ENCODE measurements at regions not wholly inside any gene's neighbourhood (a gene's known extent, or its start where the extent isn't known, plus 50 kb on each side); places are given as distances from the start of the nearest gene placed in this dataset.

DNA sequence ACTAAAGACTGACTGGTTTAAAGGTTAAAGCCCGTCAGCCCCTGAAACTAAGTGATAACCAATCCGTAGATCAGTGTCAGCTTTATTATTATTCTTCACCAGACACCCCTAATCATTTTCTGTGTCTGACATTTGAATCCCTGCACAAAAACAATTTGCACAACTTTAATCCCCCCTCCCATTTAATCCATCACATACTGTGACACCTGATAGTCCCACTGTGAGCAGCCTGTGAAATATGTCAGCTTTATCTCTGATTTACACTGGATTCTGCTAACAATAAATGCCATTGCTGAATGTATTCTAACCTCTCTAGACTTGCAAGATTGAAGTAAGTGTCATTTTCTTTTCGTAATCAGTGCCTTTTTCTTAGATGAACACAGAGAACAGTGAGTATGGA, 2089.0 kb upstream of the RAG2 start:
- ChIA-PET CTCF (no interaction called here), POLR2A (no interaction called here)
- no peaks in the 10 kb centered on the region for H3K27me3 Mint-ChIP-seq
- H3K27ac Mint-ChIP-seq: no peak overlapping the region
- Histone ChIP-seq H3K4me1 (ENCODE audit: control insufficient read depth in 1 of 2, extremely low read depth in 1 of 2, insufficient read depth in 2 of 2, low read length in 2 of 2) (no peaks in the 10 kb centered on the region), H3K9me3 (no peaks in the 10 kb centered on the region), H3K36me3 (ENCODE audit: control insufficient read depth in 2 of 2, extremely low read depth in 1 of 2, insufficient read depth in 1 of 2, low read length in 1 of 2) (no peaks in the 10 kb centered on the region), H3K27ac (ENCODE audit: low read length) (no peak overlapping the region), H3K4me3 (ENCODE audit: control insufficient read depth in 1 of 2, extremely low read depth in 1 of 2, low read length in 1 of 2) (no peak overlapping the region), H3K27me3 (replicated peaks in 1 of 2; ENCODE audit: control insufficient read depth in 2 of 2, extremely low read depth in 1 of 2, insufficient read depth in 2 of 2, low read length in 1 of 2) (no peaks in the 10 kb centered on the region)
- peaks cover 6 to 10% (median 9%) of the 10 kb centered on the region in 3 donors for H3K9me3 Mint-ChIP-seq
- ATAC-seq (replicated peaks in 1 of 4) (no peak), DNase-seq (no peak)
- no peaks in the 10 kb centered on the region for H3K36me3 Mint-ChIP-seq
- 89% methylated on average over 1 of the region's 3 CpGs for WGBS (ENCODE audit: insufficient coverage)
- H3K4me1 Mint-ChIP-seq: no peaks in the 10 kb centered on the region
- no peak overlapping the region for H3K4me3 Mint-ChIP-seq

DNA sequence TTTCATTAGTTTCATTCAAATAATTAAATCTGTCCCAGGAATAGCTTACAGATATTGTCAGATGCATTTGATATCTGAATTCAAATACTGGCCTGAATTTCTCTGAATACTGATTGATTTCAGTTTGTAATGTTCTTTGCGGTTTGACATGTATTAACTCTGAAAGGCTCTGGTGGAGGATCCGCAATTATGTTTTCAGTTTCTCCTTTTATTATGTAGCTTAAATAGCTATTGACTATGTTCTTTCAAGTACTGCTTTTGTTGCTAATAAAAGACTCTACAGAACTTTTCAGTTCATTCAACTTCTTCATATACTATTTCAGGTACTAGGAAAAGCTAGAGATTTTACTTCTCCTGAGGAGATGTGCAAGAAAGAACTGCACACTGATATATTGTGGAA, 2085.4 kb upstream of the RAG2 start:
- Histone ChIP-seq H3K9me3 (no peaks in the 10 kb centered on the region), H3K27ac (ENCODE audit: low read length) (no peak overlapping the region), H3K27me3 (replicated peaks in 1 of 2; ENCODE audit: control insufficient read depth in 2 of 2, extremely low read depth in 1 of 2, insufficient read depth in 2 of 2, low read length in 1 of 2) (no peaks in the 10 kb centered on the region), H3K4me3 (ENCODE audit: control insufficient read depth in 1 of 2, extremely low read depth in 1 of 2, low read length in 1 of 2) (no peak overlapping the region), H3K4me1 (ENCODE audit: control insufficient read depth in 1 of 2, extremely low read depth in 1 of 2, insufficient read depth in 2 of 2, low read length in 2 of 2) (no peaks in the 10 kb centered on the region), H3K36me3 (ENCODE audit: control insufficient read depth in 2 of 2, extremely low read depth in 1 of 2, insufficient read depth in 1 of 2, low read length in 1 of 2) (no peaks in the 10 kb centered on the region)
- no peaks in the 10 kb centered on the region for H3K4me1 Mint-ChIP-seq
- 100% methylated on average over 1 of the region's 2 CpGs for WGBS (ENCODE audit: insufficient coverage)
- POLR2A ChIA-PET: no interaction called here
- no peak overlapping the region for H3K4me3 Mint-ChIP-seq
- H3K27me3 Mint-ChIP-seq: no peaks in the 10 kb centered on the region
- no peaks in the 10 kb centered on the region for H3K36me3 Mint-ChIP-seq
- H3K9me3 Mint-ChIP-seq: peaks cover 15 to 19% (median 19%) of the 10 kb centered on the region in 3 donors
- CTCF ChIA-PET: interaction anchor here in 1 of 2 donors (0.6 kb wide), 1 partner anchor 859 kb away, joined by 3 read pairs; no protein-coding TSS in a partner anchor
- no peak overlapping the region for H3K27ac Mint-ChIP-seq
- no peak for DNase-seq
- ATAC-seq (replicated peaks in 1 of 4): no peak

DNA sequence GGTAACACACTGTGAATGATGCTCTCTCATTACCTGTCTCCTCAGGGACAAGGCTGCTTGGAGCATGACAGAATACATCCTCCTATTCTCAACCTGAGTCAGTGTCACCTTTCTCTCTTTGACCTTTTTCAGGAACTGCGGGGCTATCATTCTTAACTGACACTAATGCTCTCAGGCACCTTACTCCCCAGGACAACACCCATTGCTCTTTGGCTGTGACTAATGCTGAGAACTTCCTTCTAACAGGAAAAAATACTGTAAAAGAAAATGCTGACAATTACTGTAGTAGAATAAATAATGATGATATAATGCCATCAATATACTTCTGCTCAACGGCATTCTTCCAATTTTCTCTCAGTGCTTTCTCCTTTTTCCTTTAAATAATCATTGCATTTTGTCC, 2082.7 kb upstream of the RAG2 start:
- Histone ChIP-seq H3K27me3 (replicated peaks in 1 of 2; ENCODE audit: control insufficient read depth in 2 of 2, extremely low read depth in 1 of 2, insufficient read depth in 2 of 2, low read length in 1 of 2) (no peaks in the 10 kb centered on the region), H3K4me3 (ENCODE audit: control insufficient read depth in 1 of 2, extremely low read depth in 1 of 2, low read length in 1 of 2) (no peak overlapping the region), H3K4me1 (ENCODE audit: control insufficient read depth in 1 of 2, extremely low read depth in 1 of 2, insufficient read depth in 2 of 2, low read length in 2 of 2) (no peaks in the 10 kb centered on the region), H3K9me3 (no peaks in the 10 kb centered on the region), H3K27ac (ENCODE audit: low read length) (no peak overlapping the region), H3K36me3 (ENCODE audit: control insufficient read depth in 2 of 2, extremely low read depth in 1 of 2, insufficient read depth in 1 of 2, low read length in 1 of 2) (no peaks in the 10 kb centered on the region)
- Mint-ChIP-seq H3K27ac (no peak overlapping the region), H3K9me3 (peaks cover 17 to 28% (median 25%) of the 10 kb centered on the region in 3 donors), H3K36me3 (no peaks in the 10 kb centered on the region), H3K4me3 (no peak overlapping the region), H3K27me3 (no peaks in the 10 kb centered on the region), H3K4me1 (no peaks in the 10 kb centered on the region)
- DNase-seq (no peak), ATAC-seq (replicated peaks in 1 of 4) (no peak)
- ChIA-PET CTCF (no interaction called here), POLR2A (no interaction called here)
- WGBS (ENCODE audit: insufficient coverage): 83% methylated on average over 1 of the region's 2 CpGs

DNA sequence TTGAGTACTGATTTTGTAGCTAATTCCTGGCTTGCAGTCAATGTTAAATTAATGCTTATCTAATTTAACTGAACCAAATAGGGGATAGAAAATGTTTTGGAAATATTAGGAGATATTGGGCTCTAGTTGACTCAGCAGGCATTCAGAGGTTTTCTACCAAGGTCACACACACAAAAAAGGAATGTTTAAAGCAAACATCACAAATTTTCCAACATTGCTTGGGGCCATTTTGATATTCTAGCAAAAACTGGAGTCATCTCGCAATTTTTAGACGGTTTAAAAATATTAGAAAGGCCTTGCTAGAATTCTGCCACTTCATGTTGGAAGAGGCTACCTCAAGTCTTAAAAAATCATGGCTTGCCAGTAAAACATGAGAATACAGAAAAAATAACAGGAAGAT, 2082.1 kb upstream of the RAG2 start:
- CTCF ChIA-PET: interaction anchor here in 1 of 2 donors (0.5 kb wide), 1 partner anchor 133 kb away, joined by 4 read pairs; no protein-coding TSS in a partner anchor
- H3K36me3 Mint-ChIP-seq: no peaks in the 10 kb centered on the region
- Histone ChIP-seq H3K36me3 (ENCODE audit: control insufficient read depth in 2 of 2, extremely low read depth in 1 of 2, insufficient read depth in 1 of 2, low read length in 1 of 2) (no peaks in the 10 kb centered on the region), H3K27ac (ENCODE audit: low read length) (no peak overlapping the region), H3K4me1 (ENCODE audit: control insufficient read depth in 1 of 2, extremely low read depth in 1 of 2, insufficient read depth in 2 of 2, low read length in 2 of 2) (no peaks in the 10 kb centered on the region), H3K4me3 (ENCODE audit: control insufficient read depth in 1 of 2, extremely low read depth in 1 of 2, low read length in 1 of 2) (no peak overlapping the region), H3K9me3 (no peaks in the 10 kb centered on the region), H3K27me3 (replicated peaks in 1 of 2; ENCODE audit: control insufficient read depth in 2 of 2, extremely low read depth in 1 of 2, insufficient read depth in 2 of 2, low read length in 1 of 2) (no peaks in the 10 kb centered on the region)
- ATAC-seq (replicated peaks in 1 of 4) (no peak), DNase-seq (no peak)
- peaks cover 20 to 32% (median 29%) of the 10 kb centered on the region in 3 donors for H3K9me3 Mint-ChIP-seq
- no peak overlapping the region for H3K27ac Mint-ChIP-seq
- POLR2A ChIA-PET: no interaction called here
- 79% methylated on average over 2 of the region's 2 CpGs for WGBS (ENCODE audit: insufficient coverage)
- H3K27me3 Mint-ChIP-seq: no peaks in the 10 kb centered on the region
- no peaks in the 10 kb centered on the region for H3K4me1 Mint-ChIP-seq
- no peak overlapping the region for H3K4me3 Mint-ChIP-seq

DNA sequence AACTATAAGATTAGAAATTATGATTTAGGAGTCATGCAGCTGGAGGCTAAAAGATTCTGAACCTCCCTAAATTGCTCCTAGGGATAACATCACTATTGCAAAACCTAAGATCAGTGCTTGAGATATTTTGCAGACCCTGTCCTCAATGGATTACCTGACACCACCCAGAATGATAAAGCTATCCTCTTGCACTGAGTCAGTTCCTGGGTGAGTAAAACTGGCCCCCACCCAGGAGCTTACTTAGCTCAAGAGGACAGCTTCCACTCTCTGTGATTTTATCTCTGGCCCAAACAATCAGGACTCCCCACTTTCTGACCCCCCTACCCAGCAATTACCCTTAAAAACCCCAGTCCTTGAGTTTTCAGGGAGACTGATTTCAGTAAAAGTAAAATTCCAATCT, 2074.4 kb upstream of the RAG2 start:
- ChIA-PET POLR2A (no interaction called here), CTCF (no interaction called here)
- H3K27ac Mint-ChIP-seq: no peak overlapping the region
- no peak overlapping the region for H3K4me3 ChIP-seq (ENCODE audit: control insufficient read depth in 1 of 2, extremely low read depth in 1 of 2, low read length in 1 of 2)
- ATAC-seq (replicated peaks in 1 of 4) (no peak), DNase-seq (no peak)
- no peaks in the 10 kb centered on the region for H3K9me3 ChIP-seq
- H3K27ac ChIP-seq (ENCODE audit: low read length): no peak overlapping the region
- no peaks in the 10 kb centered on the region for H3K27me3 ChIP-seq (replicated peaks in 1 of 2; ENCODE audit: control insufficient read depth in 2 of 2, extremely low read depth in 1 of 2, insufficient read depth in 2 of 2, low read length in 1 of 2)
- peaks cover 19 to 31% (median 28%) of the 10 kb centered on the region in 3 donors for H3K9me3 Mint-ChIP-seq
- no peaks in the 10 kb centered on the region for H3K36me3 ChIP-seq (ENCODE audit: control insufficient read depth in 2 of 2, extremely low read depth in 1 of 2, insufficient read depth in 1 of 2, low read length in 1 of 2)
- no peaks in the 10 kb centered on the region for H3K27me3 Mint-ChIP-seq
- H3K4me1 Mint-ChIP-seq: no peaks in the 10 kb centered on the region
- no peaks in the 10 kb centered on the region for H3K36me3 Mint-ChIP-seq
- H3K4me1 ChIP-seq (ENCODE audit: control insufficient read depth in 1 of 2, extremely low read depth in 1 of 2, insufficient read depth in 2 of 2, low read length in 2 of 2): no peaks in the 10 kb centered on the region
- H3K4me3 Mint-ChIP-seq: no peak overlapping the region

DNA sequence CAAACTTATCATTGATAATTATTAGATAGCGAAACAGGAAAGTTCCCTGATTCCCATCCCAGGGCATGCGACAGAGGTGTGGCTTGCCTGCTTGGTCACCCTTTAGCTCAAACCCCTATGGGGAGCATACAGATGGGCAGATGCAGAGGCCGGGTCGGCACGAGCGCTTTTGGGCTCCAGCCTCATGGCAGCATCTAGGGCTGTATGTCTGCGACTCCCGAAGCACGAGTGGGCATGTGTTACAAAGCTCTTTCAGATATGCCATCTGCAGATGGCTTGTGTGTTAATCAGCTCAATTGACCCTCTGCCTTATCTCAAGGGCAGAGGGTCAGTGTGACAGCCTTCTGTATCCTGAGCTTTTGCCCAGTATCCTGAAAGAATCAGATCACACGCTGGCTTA, 2069.3 kb upstream of the RAG2 start:
- DNase-seq (no peak), ATAC-seq (replicated peaks in 1 of 4) (no peak)
- Histone ChIP-seq H3K9me3 (no peaks in the 10 kb centered on the region), H3K27ac (ENCODE audit: low read length) (no peak overlapping the region), H3K36me3 (ENCODE audit: control insufficient read depth in 2 of 2, extremely low read depth in 1 of 2, insufficient read depth in 1 of 2, low read length in 1 of 2) (no peaks in the 10 kb centered on the region), H3K4me1 (ENCODE audit: control insufficient read depth in 1 of 2, extremely low read depth in 1 of 2, insufficient read depth in 2 of 2, low read length in 2 of 2) (no peaks in the 10 kb centered on the region), H3K4me3 (ENCODE audit: control insufficient read depth in 1 of 2, extremely low read depth in 1 of 2, low read length in 1 of 2) (no peak overlapping the region), H3K27me3 (replicated peaks in 1 of 2; ENCODE audit: control insufficient read depth in 2 of 2, extremely low read depth in 1 of 2, insufficient read depth in 2 of 2, low read length in 1 of 2) (no peaks in the 10 kb centered on the region)
- Mint-ChIP-seq H3K9me3 (peaks cover 9 to 20% (median 11%) of the 10 kb centered on the region in 3 donors), H3K4me3 (no peak overlapping the region), H3K27ac (no peak overlapping the region), H3K27me3 (no peaks in the 10 kb centered on the region), H3K36me3 (no peaks in the 10 kb centered on the region), H3K4me1 (no peaks in the 10 kb centered on the region)
- WGBS (ENCODE audit: insufficient coverage): 94% methylated on average over 8 of the region's 10 CpGs
- ChIA-PET CTCF (no interaction called here), POLR2A (no interaction called here)

DNA sequence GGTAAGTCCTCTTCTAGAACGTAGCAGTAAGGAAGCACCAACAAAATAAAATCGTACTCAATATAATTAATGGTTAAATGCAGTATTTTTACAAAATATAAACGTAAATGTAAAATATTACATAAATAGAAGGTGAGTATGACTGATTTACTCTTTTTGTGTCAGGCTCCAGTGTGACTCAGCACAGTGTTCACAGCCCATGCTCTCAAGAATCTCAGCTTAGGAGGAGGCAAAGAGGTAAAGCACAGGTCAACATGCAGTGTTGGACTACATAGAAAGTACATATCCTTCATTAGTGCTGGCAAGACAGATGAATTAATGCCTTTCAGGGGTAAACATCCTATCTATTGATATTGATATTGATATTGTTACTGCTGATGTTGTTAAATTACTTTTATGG, 2050.6 kb upstream of the RAG2 start:
- Histone ChIP-seq H3K27me3 (replicated peaks in 1 of 2; ENCODE audit: control insufficient read depth in 2 of 2, extremely low read depth in 1 of 2, insufficient read depth in 2 of 2, low read length in 1 of 2) (no peaks in the 10 kb centered on the region), H3K4me3 (ENCODE audit: control insufficient read depth in 1 of 2, extremely low read depth in 1 of 2, low read length in 1 of 2) (no peak overlapping the region), H3K27ac (ENCODE audit: low read length) (no peak overlapping the region), H3K36me3 (ENCODE audit: control insufficient read depth in 2 of 2, extremely low read depth in 1 of 2, insufficient read depth in 1 of 2, low read length in 1 of 2) (no peaks in the 10 kb centered on the region), H3K9me3 (no peaks in the 10 kb centered on the region), H3K4me1 (ENCODE audit: control insufficient read depth in 1 of 2, extremely low read depth in 1 of 2, insufficient read depth in 2 of 2, low read length in 2 of 2) (no peaks in the 10 kb centered on the region)
- ChIA-PET CTCF (no interaction called here), POLR2A (interaction anchor here in 1 of 2 donors (0.6 kb wide), 1 partner anchor 1661 kb away, joined by 3 read pairs; no protein-coding TSS in a partner anchor)
- H3K4me3 Mint-ChIP-seq: no peak overlapping the region
- no peaks in the 10 kb centered on the region for H3K4me1 Mint-ChIP-seq
- ATAC-seq (replicated peaks in 1 of 4): no peak
- peaks cover 0 to 21% (median 8%) of the 10 kb centered on the region in 3 donors for H3K9me3 Mint-ChIP-seq
- H3K36me3 Mint-ChIP-seq: no peaks in the 10 kb centered on the region
- H3K27me3 Mint-ChIP-seq: no peaks in the 10 kb centered on the region
- no CpG with 5 or more reads among the region's 3 CpGs for WGBS (ENCODE audit: insufficient coverage)
- H3K27ac Mint-ChIP-seq: no peak overlapping the region
- DNase-seq: no peak

Measured in T-cell (primary cell).